ENCODE measurements at regions not wholly inside any gene's neighbourhood (a gene's known extent, or its start where the extent isn't known, plus 50 kb on each side); places are given as distances from the start of the nearest gene placed in this dataset.
A peak's percentile ranks its signal among the peaks of the same experiment; 100 is the strongest.
"Not testable (repeated sequence)": the region's sequence is repeated elsewhere in the genome, so short reads cannot be mapped to it uniquely, and the experiment has no call there.

DNA sequence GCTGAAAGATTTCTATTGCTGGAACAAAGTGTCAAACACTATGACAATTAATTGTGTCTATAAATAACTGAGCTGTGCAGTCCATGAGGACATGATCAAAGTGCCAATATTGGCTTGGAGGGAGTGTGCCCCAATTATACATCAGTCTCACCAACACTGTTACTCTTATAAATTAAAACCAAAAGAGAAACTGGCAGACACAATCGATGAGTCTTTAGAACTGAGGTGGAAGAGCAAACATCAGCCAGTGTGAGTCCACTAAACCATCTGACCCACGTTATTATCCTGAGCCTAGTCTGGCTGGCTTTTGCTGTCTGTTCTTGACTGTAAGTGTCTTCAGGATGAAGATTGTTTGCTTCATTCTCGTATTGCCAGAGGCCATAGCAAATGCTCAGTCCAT is 98.9 kb downstream of the OLIG3 start:
- Mint-ChIP-seq H3K36me3 (ENCODE audit: low read depth) (peaks cover 11% of the 10 kb centered on the region), H3K27me3 (ENCODE audit: low read depth) (peaks cover 2% of the 10 kb centered on the region), H3K9me3 (ENCODE audit: insufficient read depth) (no peaks in the 10 kb centered on the region), H3K4me3 (no peak overlapping the region), H3K4me1 (ENCODE audit: low read depth) (peaks cover under 1% of the 10 kb centered on the region), H3K27ac (no peak overlapping the region)
- DNase-seq (no peak), ATAC-seq (no peak)
- ChIA-PET CTCF (no interaction called here), POLR2A (no interaction called here)

GRCh38 chr6:137391061-137391814 is 103.0 kb downstream of the OLIG3 start:
- Mint-ChIP-seq H3K27me3 (ENCODE audit: low read depth) (peaks cover 2% of the 10 kb centered on the region), H3K27ac (no peak overlapping the region), H3K36me3 (ENCODE audit: low read depth) (peaks cover 15% of the 10 kb centered on the region), H3K9me3 (ENCODE audit: insufficient read depth) (no peaks in the 10 kb centered on the region), H3K4me1 (ENCODE audit: low read depth) (peaks cover 26% of the 10 kb centered on the region), H3K4me3 (no peak overlapping the region)
- DNase-seq (no peak), ATAC-seq (no peak)
- ChIA-PET CTCF (interaction anchor here (0.6 to 1.6 kb wide), 5 partner anchors 25 to 199 kb away, joined by 3 to 5 read pairs (median 3); no protein-coding TSS in a partner anchor), POLR2A (no interaction called here)

DNA sequence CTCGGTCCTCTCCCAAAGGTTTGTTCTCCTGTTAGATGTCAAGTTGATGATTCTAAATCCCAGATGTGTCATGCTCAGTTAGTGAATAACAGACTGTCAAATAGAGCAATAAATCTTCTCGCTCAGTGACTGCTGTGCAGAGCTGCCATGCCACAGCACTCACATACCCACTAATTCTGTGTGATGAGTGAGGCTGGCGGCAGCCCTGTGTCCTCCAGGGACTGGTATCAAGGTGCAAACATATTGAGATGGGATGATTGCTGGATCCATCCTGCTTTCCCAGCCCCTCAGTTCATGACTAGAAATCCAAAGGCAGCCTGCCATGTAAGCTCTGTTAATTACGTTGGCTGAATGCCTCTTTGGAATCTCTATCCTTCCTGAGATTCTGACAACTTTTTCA is 103.9 kb downstream of the OLIG3 start:
- Mint-ChIP-seq H3K9me3 (ENCODE audit: insufficient read depth) (no peaks in the 10 kb centered on the region), H3K27me3 (ENCODE audit: low read depth) (peaks cover 2% of the 10 kb centered on the region), H3K4me1 (ENCODE audit: low read depth) (peaks cover 26% of the 10 kb centered on the region), H3K36me3 (ENCODE audit: low read depth) (peaks cover 13% of the 10 kb centered on the region), H3K27ac (peak overlapping the region; percentile 5), H3K4me3 (no peak overlapping the region)
- ATAC-seq: no peak
- POLR2A ChIA-PET: no interaction called here
- no peak for DNase-seq
- CTCF ChIA-PET: interaction anchor here (0.6 to 1.6 kb wide), 5 partner anchors 26 to 199 kb away, joined by 3 to 5 read pairs (median 3); no protein-coding TSS in a partner anchor

DNA sequence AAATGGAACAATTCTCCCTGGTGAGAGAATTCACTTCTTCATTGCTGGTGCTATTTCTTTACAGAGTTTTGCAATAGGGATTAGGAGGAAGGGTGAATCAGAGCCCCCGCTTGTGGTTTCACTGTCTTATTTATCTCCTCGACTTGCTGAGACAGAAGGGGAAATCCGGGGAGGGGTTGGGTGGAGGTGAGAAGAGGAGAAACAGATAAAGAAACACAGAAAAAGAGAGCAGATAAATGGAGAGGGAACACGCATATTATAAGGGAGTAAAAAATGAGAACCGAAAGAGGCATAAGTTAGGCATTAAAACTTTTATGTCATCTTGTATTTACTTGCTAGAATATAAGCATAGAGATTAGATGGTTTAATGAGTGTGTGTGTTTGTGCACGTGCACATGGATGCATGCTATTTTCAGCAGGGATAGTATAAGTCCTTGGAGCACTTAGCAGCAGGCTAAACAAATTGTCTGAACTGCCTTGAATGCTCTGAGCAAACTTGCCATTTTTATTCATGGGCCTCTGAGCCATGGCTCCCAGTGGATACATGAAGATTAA is 105.0 kb downstream of the OLIG3 start:
- peaks cover 26% of the 10 kb centered on the region for H3K4me1 Mint-ChIP-seq (ENCODE audit: low read depth)
- ATAC-seq (peak; percentile 95), DNase-seq (peak; percentile 78)
- no peaks in the 10 kb centered on the region for H3K9me3 Mint-ChIP-seq (ENCODE audit: insufficient read depth)
- H3K36me3 Mint-ChIP-seq (ENCODE audit: low read depth): peaks cover 10% of the 10 kb centered on the region
- peaks cover 2% of the 10 kb centered on the region for H3K27me3 Mint-ChIP-seq (ENCODE audit: low read depth)
- peak overlapping the region; percentile 82 for H3K27ac Mint-ChIP-seq
- ChIA-PET CTCF (interaction anchor here (1.4 kb wide), 1 partner anchor 171 kb away, joined by 3 read pairs; no protein-coding TSS in a partner anchor), POLR2A (no interaction called here)
- peak overlapping the region; percentile 60 for H3K4me3 Mint-ChIP-seq

DNA sequence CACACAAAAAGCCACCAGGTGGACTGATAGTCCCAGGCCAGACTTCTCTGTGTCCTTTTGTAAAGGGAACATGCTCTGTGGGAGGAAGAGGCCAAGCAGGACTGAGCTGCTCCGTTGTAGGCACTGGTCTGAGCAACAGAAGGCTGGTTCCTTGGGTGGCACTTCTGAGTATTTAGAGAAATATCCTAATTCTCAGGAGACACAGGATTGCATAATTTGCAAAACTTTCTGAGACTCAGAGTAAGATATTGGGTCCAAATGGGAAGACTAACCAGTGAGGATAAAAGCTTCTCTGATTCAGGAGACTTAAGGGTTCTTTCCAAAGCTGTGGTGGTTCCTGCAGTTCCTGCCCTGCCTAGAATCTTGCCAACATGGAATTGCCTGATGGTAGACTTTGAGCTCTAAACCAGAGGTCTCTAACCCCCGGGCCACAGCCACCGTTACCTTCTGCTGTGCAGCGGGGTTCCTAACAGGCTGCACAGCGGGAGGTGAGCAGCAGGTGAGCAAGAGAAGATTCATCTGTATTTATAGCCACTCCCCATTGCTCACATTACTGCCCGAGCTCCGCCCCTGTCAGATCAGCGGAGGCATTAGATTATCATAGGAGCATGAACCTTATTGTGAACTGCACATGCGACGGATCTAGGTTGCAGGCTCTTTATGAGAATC is 107.0 kb downstream of the OLIG3 start:
- Mint-ChIP-seq H3K27ac (no peak overlapping the region), H3K4me1 (ENCODE audit: low read depth) (peaks cover 26% of the 10 kb centered on the region), H3K27me3 (ENCODE audit: low read depth) (no peaks in the 10 kb centered on the region), H3K36me3 (ENCODE audit: low read depth) (peaks cover 8% of the 10 kb centered on the region), H3K4me3 (no peak overlapping the region), H3K9me3 (ENCODE audit: insufficient read depth) (no peaks in the 10 kb centered on the region)
- POLR2A ChIA-PET: no interaction called here
- CTCF ChIA-PET: interaction anchor here (1.3 kb wide), 1 partner anchor 11 kb away, joined by 3 read pairs; no protein-coding TSS in a partner anchor
- no peak for DNase-seq
- no peak for ATAC-seq

GRCh38 chr6:137383287-137383686 is 110.9 kb downstream of the OLIG3 start:
- ATAC-seq; DNase-seq; H3K4me1 Mint-ChIP-seq (ENCODE audit: low read depth); CTCF ChIA-PET; POLR2A ChIA-PET; H3K27ac Mint-ChIP-seq; H3K9me3 Mint-ChIP-seq (ENCODE audit: insufficient read depth); H3K4me3 Mint-ChIP-seq; H3K27me3 Mint-ChIP-seq (ENCODE audit: low read depth); H3K36me3 Mint-ChIP-seq (ENCODE audit: low read depth): not testable (repeated sequence)

DNA sequence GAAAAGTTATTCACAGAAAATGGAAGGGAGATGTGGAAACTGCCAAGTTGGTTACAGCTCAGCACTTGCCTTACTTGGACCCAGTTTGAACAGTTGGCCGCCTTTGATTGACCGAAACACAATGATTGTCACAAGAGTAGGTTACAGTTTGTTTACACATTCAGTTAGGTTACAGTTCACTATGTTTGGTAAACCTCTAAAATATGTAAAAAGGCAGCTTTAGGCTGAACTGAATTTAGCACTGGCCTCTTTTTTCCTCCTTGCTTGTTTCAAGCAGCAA is 116.2 kb downstream of the OLIG3 start:
- H3K4me1 Mint-ChIP-seq (ENCODE audit: low read depth): peaks cover 3% of the 10 kb centered on the region
- ATAC-seq: no peak
- H3K9me3 Mint-ChIP-seq (ENCODE audit: insufficient read depth): peaks cover 9% of the 10 kb centered on the region
- H3K4me3 Mint-ChIP-seq: no peak overlapping the region
- ChIA-PET CTCF (no interaction called here), POLR2A (no interaction called here)
- DNase-seq: no peak
- H3K27me3 Mint-ChIP-seq (ENCODE audit: low read depth): peaks cover 2% of the 10 kb centered on the region
- no peak overlapping the region for H3K27ac Mint-ChIP-seq
- no peaks in the 10 kb centered on the region for H3K36me3 Mint-ChIP-seq (ENCODE audit: low read depth)

DNA sequence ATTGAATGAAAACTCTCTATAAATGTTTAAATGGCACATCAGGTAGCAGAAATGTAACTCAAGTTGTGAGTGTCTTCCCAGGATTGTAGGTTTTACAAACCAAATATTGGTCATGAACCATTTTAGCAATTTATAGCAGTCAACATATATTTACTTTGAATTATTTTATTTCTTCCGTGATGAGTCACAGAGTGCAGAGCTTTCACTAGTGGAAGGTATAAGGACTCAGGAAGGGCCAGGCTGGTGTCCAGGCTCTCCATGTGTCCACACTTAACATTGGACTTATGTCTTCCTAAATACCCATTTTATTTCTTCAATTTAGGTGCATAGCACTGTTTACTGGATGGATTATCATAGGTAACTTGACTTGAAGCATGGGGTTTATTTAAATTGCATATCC is 120.9 kb downstream of the OLIG3 start:
- Mint-ChIP-seq H3K27ac (no peak overlapping the region), H3K27me3 (ENCODE audit: low read depth) (peaks cover 4% of the 10 kb centered on the region), H3K4me1 (ENCODE audit: low read depth) (peaks cover 3% of the 10 kb centered on the region), H3K9me3 (ENCODE audit: insufficient read depth) (peaks cover 4% of the 10 kb centered on the region), H3K36me3 (ENCODE audit: low read depth) (no peaks in the 10 kb centered on the region), H3K4me3 (no peak overlapping the region)
- ChIA-PET CTCF (interaction anchor here (1.3 to 1.9 kb wide), 2 partner anchors 42 to 197 kb away, joined by 4 to 5 read pairs; no protein-coding TSS in a partner anchor), POLR2A (no interaction called here)
- ATAC-seq (no peak), DNase-seq (no peak)

DNA sequence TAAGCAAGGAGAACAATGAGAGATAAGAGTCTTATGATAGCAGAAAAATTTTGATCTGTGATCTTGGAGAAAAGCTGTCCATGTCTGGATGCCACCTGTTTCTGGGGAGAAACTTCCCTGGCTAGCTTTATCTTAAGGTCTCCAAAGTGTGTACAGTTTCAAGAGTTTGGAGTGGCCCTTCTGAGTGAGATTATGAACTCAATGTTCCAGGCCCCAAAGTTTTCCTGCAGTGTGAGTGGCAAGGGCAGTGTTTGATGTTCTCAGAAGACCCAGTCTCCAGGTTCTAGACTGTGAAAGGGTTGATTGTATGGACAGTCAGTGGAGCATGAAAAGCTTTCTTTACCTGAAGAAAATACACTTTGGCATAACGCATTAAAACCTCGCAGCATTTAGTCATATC is 121.7 kb downstream of the OLIG3 start:
- H3K4me1 Mint-ChIP-seq (ENCODE audit: low read depth): peaks cover 3% of the 10 kb centered on the region
- H3K4me3 Mint-ChIP-seq: no peak overlapping the region
- H3K36me3 Mint-ChIP-seq (ENCODE audit: low read depth): no peaks in the 10 kb centered on the region
- CTCF ChIA-PET: interaction anchor here (1.3 to 1.9 kb wide), 3 partner anchors 43 to 278 kb away, joined by 4 to 5 read pairs (median 4); no protein-coding TSS in a partner anchor
- H3K9me3 Mint-ChIP-seq (ENCODE audit: insufficient read depth): peaks cover 4% of the 10 kb centered on the region
- no peak overlapping the region for H3K27ac Mint-ChIP-seq
- DNase-seq: no peak
- no peak for ATAC-seq
- POLR2A ChIA-PET: no interaction called here
- peaks cover 2% of the 10 kb centered on the region for H3K27me3 Mint-ChIP-seq (ENCODE audit: low read depth)

DNA sequence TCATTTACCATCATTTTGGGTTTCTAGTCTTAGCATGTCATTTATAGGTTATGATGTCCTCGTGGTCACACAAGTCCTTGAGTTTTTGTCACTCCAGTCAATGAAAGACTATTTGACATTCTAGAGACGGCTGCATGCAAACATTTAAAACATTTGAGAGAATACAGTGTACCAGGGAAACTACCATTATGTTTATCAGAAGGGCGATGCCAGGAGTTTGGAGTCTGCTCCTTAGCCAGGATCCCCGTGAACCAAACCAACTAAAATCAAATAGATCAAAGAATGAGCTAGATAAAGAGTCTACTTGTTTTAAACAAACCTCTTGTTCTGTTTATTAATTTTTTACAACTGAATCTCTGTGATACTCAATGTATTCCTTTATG is 122.6 kb downstream of the OLIG3 start:
- POLR2A ChIA-PET: no interaction called here
- Mint-ChIP-seq H3K9me3 (ENCODE audit: insufficient read depth) (peaks cover 4% of the 10 kb centered on the region), H3K27me3 (ENCODE audit: low read depth) (peaks cover 2% of the 10 kb centered on the region), H3K36me3 (ENCODE audit: low read depth) (no peaks in the 10 kb centered on the region), H3K27ac (no peak overlapping the region), H3K4me3 (no peak overlapping the region), H3K4me1 (ENCODE audit: low read depth) (peaks cover 3% of the 10 kb centered on the region)
- ATAC-seq (no peak), DNase-seq (no peak)
- CTCF ChIA-PET: interaction anchor here (1.3 kb wide), 1 partner anchor 277 kb away, joined by 4 read pairs; no protein-coding TSS in a partner anchor

- ATAC-seq: no peak
- Mint-ChIP-seq H3K4me1 (ENCODE audit: low read depth) (peaks cover under 1% of the 10 kb centered on the region), H3K27me3 (ENCODE audit: low read depth) (peaks cover 2% of the 10 kb centered on the region), H3K4me3 (no peak overlapping the region), H3K9me3 (ENCODE audit: insufficient read depth) (peaks cover 4% of the 10 kb centered on the region), H3K27ac (no peak overlapping the region), H3K36me3 (ENCODE audit: low read depth) (no peaks in the 10 kb centered on the region)
- POLR2A ChIA-PET: no interaction called here
- DNase-seq: no peak
- CTCF ChIA-PET: no interaction called here
Observed at GRCh38 chr6:137370871-137371633, 123.1 kb downstream of the OLIG3 start.

- no peak overlapping the region for H3K4me3 Mint-ChIP-seq
- no peaks in the 10 kb centered on the region for H3K9me3 Mint-ChIP-seq (ENCODE audit: insufficient read depth)
- ChIA-PET POLR2A (no interaction called here), CTCF (interaction anchor here (0.5 to 1.0 kb wide), 3 partner anchors 12 to 177 kb away, joined by 4 read pairs; no protein-coding TSS in a partner anchor)
- peaks cover 3% of the 10 kb centered on the region for H3K4me1 Mint-ChIP-seq (ENCODE audit: low read depth)
- peaks cover 2% of the 10 kb centered on the region for H3K27me3 Mint-ChIP-seq (ENCODE audit: low read depth)
- H3K36me3 Mint-ChIP-seq (ENCODE audit: low read depth): no peaks in the 10 kb centered on the region
- H3K27ac Mint-ChIP-seq: no peak overlapping the region
- ATAC-seq (no peak), DNase-seq (no peak)
Observed at GRCh38 chr6:137369136-137369535, 125.1 kb downstream of the OLIG3 start.
